ENCODE measurements at regions not wholly inside any gene's neighbourhood (a gene's known extent, or its start where the extent isn't known, plus 50 kb on each side); places are given as distances from the start of the nearest gene placed in this dataset.

DNA sequence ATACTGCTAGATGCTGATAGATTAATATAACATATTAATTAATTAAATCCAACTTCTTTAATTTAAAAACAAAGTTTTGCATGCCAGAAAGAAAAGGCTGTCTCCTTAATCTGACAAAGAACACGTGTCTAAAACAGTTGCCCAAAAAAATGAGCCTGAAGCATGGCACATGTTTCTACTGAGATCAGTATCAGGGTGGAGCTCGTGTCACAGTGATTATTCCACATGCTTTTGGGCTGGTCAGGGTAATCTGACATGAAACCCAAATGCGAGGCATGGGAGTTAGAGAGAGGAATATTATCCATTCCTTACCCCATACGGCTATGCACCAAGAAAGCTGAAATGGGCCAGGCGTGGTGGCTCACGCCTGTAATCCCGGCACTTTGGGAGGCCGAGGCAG is 79.4 kb upstream of the ADRA2C start:
- H3K4me3 ChIP-seq: no peak overlapping the region
- intact Hi-C loops (cut with DNase I): no loop called here
- TF ChIP-seq, protein P1, sequence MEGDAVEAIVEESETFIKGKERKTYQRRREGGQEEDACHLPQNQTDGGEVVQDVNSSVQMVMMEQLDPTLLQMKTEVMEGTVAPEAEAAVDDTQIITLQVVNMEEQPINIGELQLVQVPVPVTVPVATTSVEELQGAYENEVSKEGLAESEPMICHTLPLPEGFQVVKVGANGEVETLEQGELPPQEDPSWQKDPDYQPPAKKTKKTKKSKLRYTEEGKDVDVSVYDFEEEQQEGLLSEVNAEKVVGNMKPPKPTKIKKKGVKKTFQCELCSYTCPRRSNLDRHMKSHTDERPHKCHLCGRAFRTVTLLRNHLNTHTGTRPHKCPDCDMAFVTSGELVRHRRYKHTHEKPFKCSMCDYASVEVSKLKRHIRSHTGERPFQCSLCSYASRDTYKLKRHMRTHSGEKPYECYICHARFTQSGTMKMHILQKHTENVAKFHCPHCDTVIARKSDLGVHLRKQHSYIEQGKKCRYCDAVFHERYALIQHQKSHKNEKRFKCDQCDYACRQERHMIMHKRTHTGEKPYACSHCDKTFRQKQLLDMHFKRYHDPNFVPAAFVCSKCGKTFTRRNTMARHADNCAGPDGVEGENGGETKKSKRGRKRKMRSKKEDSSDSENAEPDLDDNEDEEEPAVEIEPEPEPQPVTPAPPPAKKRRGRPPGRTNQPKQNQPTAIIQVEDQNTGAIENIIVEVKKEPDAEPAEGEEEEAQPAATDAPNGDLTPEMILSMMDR (IDR thresholded peaks at IDR 0.05): no peak
- TF ChIP-seq POLR2AphosphoS5 (IDR thresholded peaks at IDR 0.05): no peak
- no peak for TF ChIP-seq EP300 (IDR thresholded peaks at IDR 0.05)
- TF ChIP-seq POLR2A (IDR thresholded peaks at IDR 0.05; ENCODE audit: low read depth): no peak
- WGBS: 67% methylated on average over 8 of the region's 8 CpGs
- no peak for DNase-seq (ENCODE audit: extremely low spot score)
- H3K9me3 ChIP-seq: no peaks in the 10 kb centered on the region
- no peaks in the 10 kb centered on the region for H3K36me3 ChIP-seq
- H3K27ac ChIP-seq (replicated peaks in 1 of 4): no peak overlapping the region
- H3K27me3 ChIP-seq: peaks cover 0 to 57% (median 0%) of the 10 kb centered on the region in 4 donors
- no peaks in the 10 kb centered on the region for H3K4me1 ChIP-seq

- no peaks in the 10 kb centered on the region for H3K4me1 ChIP-seq
- H3K9me3 ChIP-seq: no peaks in the 10 kb centered on the region
- H3K4me3 ChIP-seq: no peak overlapping the region
- peaks cover 0 to 61% (median 0%) of the 10 kb centered on the region in 4 donors for H3K27me3 ChIP-seq
- WGBS: 89% methylated on average over 15 of the region's 15 CpGs
- DNase-seq (ENCODE audit: extremely low spot score): no peak
- intact Hi-C loops (cut with DNase I): no loop called here
- H3K36me3 ChIP-seq: no peaks in the 10 kb centered on the region
- TF ChIP-seq EP300 (IDR thresholded peaks at IDR 0.05) (no peak), POLR2A (IDR thresholded peaks at IDR 0.05; ENCODE audit: low read depth) (no peak), POLR2AphosphoS5 (IDR thresholded peaks at IDR 0.05) (no peak)
- TF ChIP-seq, protein P1 (IDR thresholded peaks at IDR 0.05): no peak
- no peak overlapping the region for H3K27ac ChIP-seq (replicated peaks in 1 of 4)
These were observed 81.0 kb upstream of the ADRA2C start for GRCh38 chr4:3685081-3685645.

- 92% methylated on average over 8 of the region's 8 CpGs for WGBS
- intact Hi-C loops (cut with DNase I): no loop called here
- no peaks in the 10 kb centered on the region for H3K9me3 ChIP-seq
- no peaks in the 10 kb centered on the region for H3K36me3 ChIP-seq
- peaks cover 0 to 61% (median 0%) of the 10 kb centered on the region in 4 donors for H3K27me3 ChIP-seq
- no peak for DNase-seq (ENCODE audit: extremely low spot score)
- no peak overlapping the region for H3K4me3 ChIP-seq
- H3K27ac ChIP-seq (replicated peaks in 1 of 4): no peak overlapping the region
- peaks cover 0 to 5% (median 0%) of the 10 kb centered on the region in 4 donors for H3K4me1 ChIP-seq
- TF ChIP-seq POLR2A (IDR thresholded peaks at IDR 0.05; ENCODE audit: low read depth) (no peak), EP300 (IDR thresholded peaks at IDR 0.05) (no peak), POLR2AphosphoS5 (IDR thresholded peaks at IDR 0.05) (no peak)
- TF ChIP-seq, protein P1 (IDR thresholded peaks at IDR 0.05): no peak
These were observed 81.6 kb upstream of the ADRA2C start for GRCh38 chr4:3684546-3684945.

- no peak for DNase-seq (ENCODE audit: extremely low spot score)
- intact Hi-C loops (cut with DNase I): no loop called here
- Histone ChIP-seq H3K36me3 (no peaks in the 10 kb centered on the region), H3K4me3 (no peak overlapping the region), H3K4me1 (peaks cover 0 to 6% (median 0%) of the 10 kb centered on the region in 4 donors), H3K9me3 (no peaks in the 10 kb centered on the region), H3K27ac (replicated peaks in 1 of 4) (no peak overlapping the region), H3K27me3 (peaks cover 0 to 66% (median 0%) of the 10 kb centered on the region in 4 donors)
- TF ChIP-seq POLR2A (IDR thresholded peaks at IDR 0.05; ENCODE audit: low read depth): no peak
- no peak for TF ChIP-seq POLR2AphosphoS5 (IDR thresholded peaks at IDR 0.05)
- TF ChIP-seq, protein P1 (IDR thresholded peaks at IDR 0.05): no peak
- no peak for TF ChIP-seq EP300 (IDR thresholded peaks at IDR 0.05)
- 88% methylated on average over 22 of the region's 30 CpGs for WGBS
These were observed 82.3 kb upstream of the ADRA2C start for GRCh38 chr4:3683744-3684421.
